ENCODE measurements at regions not wholly inside any gene's neighbourhood (a gene's known extent, or its start where the extent isn't known, plus 50 kb on each side); places are given as distances from the start of the nearest gene placed in this dataset.

GRCh38 chr7:35551321-35552081, 143.4 kb downstream of the HERPUD2 start:
- TF ChIP-seq, protein P1, sequence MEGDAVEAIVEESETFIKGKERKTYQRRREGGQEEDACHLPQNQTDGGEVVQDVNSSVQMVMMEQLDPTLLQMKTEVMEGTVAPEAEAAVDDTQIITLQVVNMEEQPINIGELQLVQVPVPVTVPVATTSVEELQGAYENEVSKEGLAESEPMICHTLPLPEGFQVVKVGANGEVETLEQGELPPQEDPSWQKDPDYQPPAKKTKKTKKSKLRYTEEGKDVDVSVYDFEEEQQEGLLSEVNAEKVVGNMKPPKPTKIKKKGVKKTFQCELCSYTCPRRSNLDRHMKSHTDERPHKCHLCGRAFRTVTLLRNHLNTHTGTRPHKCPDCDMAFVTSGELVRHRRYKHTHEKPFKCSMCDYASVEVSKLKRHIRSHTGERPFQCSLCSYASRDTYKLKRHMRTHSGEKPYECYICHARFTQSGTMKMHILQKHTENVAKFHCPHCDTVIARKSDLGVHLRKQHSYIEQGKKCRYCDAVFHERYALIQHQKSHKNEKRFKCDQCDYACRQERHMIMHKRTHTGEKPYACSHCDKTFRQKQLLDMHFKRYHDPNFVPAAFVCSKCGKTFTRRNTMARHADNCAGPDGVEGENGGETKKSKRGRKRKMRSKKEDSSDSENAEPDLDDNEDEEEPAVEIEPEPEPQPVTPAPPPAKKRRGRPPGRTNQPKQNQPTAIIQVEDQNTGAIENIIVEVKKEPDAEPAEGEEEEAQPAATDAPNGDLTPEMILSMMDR (IDR thresholded peaks at IDR 0.05) = no peak
- TF ChIP-seq POLR2A (IDR thresholded peaks at IDR 0.05) = no peak

Data from transverse colon (tissue), 3 donors.